Upper lobe of left lung (tissue), 4 donors: ENCODE measurements at regions not wholly inside any gene's neighbourhood (a gene's known extent, or its start where the extent isn't known, plus 50 kb on each side); places are given as distances from the start of the nearest gene placed in this dataset.

Source experiments
- CTCF ChIP-seq, 6 experiments: fragments of 450-650 bp in 4 of 6; fragments of 200-600 bp in 2 of 6; sonication (generic) in 2 of 6; IDR thresholded peaks; one replicate each; pipeline ENCODE4 v1.5.1; 2016 to 2019; ENCODE audit warnings: antibody characterized with exemption in 6 of 6
- EP300 ChIP-seq, 4 donors: sonication (generic); formaldehyde crosslinking; IDR thresholded peaks; one replicate each; pipeline ENCODE4 v1.5.1; 2017; ENCODE audit warnings: antibody characterized with exemption in 4 of 4, control low read depth in 2 of 4
- POLR2A ChIP-seq, 4 donors: fragments of 450-650 bp; IDR thresholded peaks; one replicate each; pipeline ENCODE4 v1.5.1; 2016 to 2017; ENCODE audit warnings: antibody characterized with exemption in 4 of 4, mild to moderate bottlenecking in 2 of 4
- POLR2AphosphoS5 ChIP-seq, 2 donors: sonication (generic); formaldehyde crosslinking; IDR thresholded peaks; one replicate each; pipeline ENCODE4 v1.5.1; 2017; ENCODE audit warnings: antibody characterized with exemption in 2 of 2

GRCh38 chr20:58129721-58130151, 98.7 kb downstream of the ANKRD60 start:
- TF ChIP-seq POLR2A (IDR thresholded peaks at IDR 0.05) (no peak), CTCF (IDR thresholded peaks at IDR 0.05) (no peak), EP300 (IDR thresholded peaks at IDR 0.05) (no peak), POLR2AphosphoS5 (IDR thresholded peaks at IDR 0.05) (no peak)
